HG03521 (cell line): ENCODE measurements at regions not wholly inside any gene's neighbourhood (a gene's known extent, or its start where the extent isn't known, plus 50 kb on each side); places are given as distances from the start of the nearest gene placed in this dataset.

ENCODE experiments used
- ATAC-seq: cut with Tn5 transposase; IDR thresholded peaks from one replicate; pipeline ENCODE4 v1.9.1; 2021; ENCODE audit warnings: mild to moderate bottlenecking, moderate library complexity; ENCODE audit not compliant: unreplicated experiment

GRCh38 chr4:24666316-24666715 is 82.0 kb upstream of the DHX15 start:
- no peak for ATAC-seq

- no peak for ATAC-seq
These were observed 82.6 kb upstream of the DHX15 start for GRCh38 chr4:24666816-24667477.

GRCh38 chr4:24668956-24669355 is 84.6 kb upstream of the DHX15 start:
- no peak for ATAC-seq

GRCh38 chr4:24669751-24670150 is 85.4 kb upstream of the DHX15 start:
- no peak for ATAC-seq

- ATAC-seq: no peak
These were observed 87.5 kb upstream of the DHX15 start for GRCh38 chr4:24671849-24672248.

- ATAC-seq: no peak
These were observed 88.5 kb upstream of the DHX15 start for GRCh38 chr4:24672880-24673279.

- ATAC-seq: no peak
These were observed 89.9 kb upstream of the DHX15 start for GRCh38 chr4:24674279-24674678.

- ATAC-seq: no peak
These were observed 91.5 kb upstream of the DHX15 start for GRCh38 chr4:24675721-24676389.

GRCh38 chr4:24677909-24678308 is 93.6 kb upstream of the DHX15 start:
- ATAC-seq: no peak

GRCh38 chr4:24680746-24681448 is 96.5 kb upstream of the DHX15 start:
- ATAC-seq: no peak

- no peak for ATAC-seq
These were observed 98.8 kb upstream of the DHX15 start for GRCh38 chr4:24683116-24683515.

GRCh38 chr4:24686866-24687692 is 102.7 kb upstream of the DHX15 start:
- ATAC-seq: no peak

- ATAC-seq: no peak
These were observed 104.1 kb upstream of the DHX15 start for GRCh38 chr4:24688453-24688852.

GRCh38 chr4:24689212-24689611 is 104.9 kb upstream of the DHX15 start:
- no peak for ATAC-seq

- no peak for ATAC-seq
These were observed 104.9 kb upstream of the SOD3 start for GRCh38 chr4:24690436-24690835.

GRCh38 chr4:24693636-24694035 is 101.7 kb upstream of the SOD3 start:
- no peak for ATAC-seq

- no peak for ATAC-seq
These were observed 95.3 kb upstream of the SOD3 start for GRCh38 chr4:24700118-24700517.

- ATAC-seq: no peak
These were observed 93.7 kb upstream of the SOD3 start for GRCh38 chr4:24701683-24702082.

- no peak for ATAC-seq
These were observed 93.1 kb upstream of the SOD3 start for GRCh38 chr4:24702281-24702680.

- no peak for ATAC-seq
These were observed 92.1 kb upstream of the SOD3 start for GRCh38 chr4:24703298-24703697.

GRCh38 chr4:24704149-24704548 is 91.2 kb upstream of the SOD3 start:
- ATAC-seq: no peak
